ENCODE measurements at regions not wholly inside any gene's neighbourhood (a gene's known extent, or its start where the extent isn't known, plus 50 kb on each side); places are given as distances from the start of the nearest gene placed in this dataset.

DNA sequence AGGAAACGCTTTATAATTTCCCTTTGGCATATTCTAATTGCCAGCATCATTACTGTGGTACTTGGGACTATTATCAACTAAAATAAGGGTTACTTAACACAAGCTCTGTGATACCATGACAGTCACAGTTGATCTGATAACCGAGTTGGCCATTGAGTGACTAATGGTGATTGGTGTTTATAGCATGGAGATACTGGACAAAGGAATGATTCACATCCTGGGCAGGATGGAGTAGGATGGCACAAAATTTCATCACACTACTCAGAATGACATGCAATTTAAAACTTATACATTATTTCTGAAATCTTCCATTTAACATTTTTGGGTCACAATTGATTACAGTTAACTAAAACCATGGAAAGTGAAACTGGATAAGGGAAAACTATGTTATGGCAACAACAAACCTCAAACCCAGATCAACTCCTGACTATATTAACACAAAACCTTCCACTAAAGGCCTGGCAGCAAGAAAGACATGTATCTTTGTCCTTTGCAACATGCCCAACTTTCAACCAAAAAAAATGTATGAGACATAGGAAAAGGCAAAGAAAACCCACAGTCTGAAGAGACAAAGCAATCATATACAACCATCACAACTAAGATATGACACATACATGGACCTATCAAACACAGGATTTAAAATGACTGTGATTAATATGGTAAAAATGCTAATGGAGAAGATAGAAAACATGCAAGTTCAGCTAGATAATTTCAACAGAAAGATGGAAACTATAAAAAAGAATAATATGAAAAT is 208.5 kb upstream of the NRP1 start:
- H3K27ac ChIP-seq (replicated peaks): no peak overlapping the region
- no peak overlapping the region for H3K4me3 ChIP-seq (replicated peaks; ENCODE audit: insufficient read depth, low read length)
- DNase-seq (ENCODE audit: low read depth in 1 of 2, low spot score in 1 of 2): no peak
- TF ChIP-seq SPI1 (IDR thresholded peaks at IDR 0.05; ENCODE audit: borderline replicate concordance, low read depth) (no peak), POLR2AphosphoS5 (IDR thresholded peaks at IDR 0.05; ENCODE audit: low read depth) (no peak), GABPA (IDR thresholded peaks at IDR 0.05; ENCODE audit: low read depth) (no peak)
- TF ChIP-seq, protein P1, sequence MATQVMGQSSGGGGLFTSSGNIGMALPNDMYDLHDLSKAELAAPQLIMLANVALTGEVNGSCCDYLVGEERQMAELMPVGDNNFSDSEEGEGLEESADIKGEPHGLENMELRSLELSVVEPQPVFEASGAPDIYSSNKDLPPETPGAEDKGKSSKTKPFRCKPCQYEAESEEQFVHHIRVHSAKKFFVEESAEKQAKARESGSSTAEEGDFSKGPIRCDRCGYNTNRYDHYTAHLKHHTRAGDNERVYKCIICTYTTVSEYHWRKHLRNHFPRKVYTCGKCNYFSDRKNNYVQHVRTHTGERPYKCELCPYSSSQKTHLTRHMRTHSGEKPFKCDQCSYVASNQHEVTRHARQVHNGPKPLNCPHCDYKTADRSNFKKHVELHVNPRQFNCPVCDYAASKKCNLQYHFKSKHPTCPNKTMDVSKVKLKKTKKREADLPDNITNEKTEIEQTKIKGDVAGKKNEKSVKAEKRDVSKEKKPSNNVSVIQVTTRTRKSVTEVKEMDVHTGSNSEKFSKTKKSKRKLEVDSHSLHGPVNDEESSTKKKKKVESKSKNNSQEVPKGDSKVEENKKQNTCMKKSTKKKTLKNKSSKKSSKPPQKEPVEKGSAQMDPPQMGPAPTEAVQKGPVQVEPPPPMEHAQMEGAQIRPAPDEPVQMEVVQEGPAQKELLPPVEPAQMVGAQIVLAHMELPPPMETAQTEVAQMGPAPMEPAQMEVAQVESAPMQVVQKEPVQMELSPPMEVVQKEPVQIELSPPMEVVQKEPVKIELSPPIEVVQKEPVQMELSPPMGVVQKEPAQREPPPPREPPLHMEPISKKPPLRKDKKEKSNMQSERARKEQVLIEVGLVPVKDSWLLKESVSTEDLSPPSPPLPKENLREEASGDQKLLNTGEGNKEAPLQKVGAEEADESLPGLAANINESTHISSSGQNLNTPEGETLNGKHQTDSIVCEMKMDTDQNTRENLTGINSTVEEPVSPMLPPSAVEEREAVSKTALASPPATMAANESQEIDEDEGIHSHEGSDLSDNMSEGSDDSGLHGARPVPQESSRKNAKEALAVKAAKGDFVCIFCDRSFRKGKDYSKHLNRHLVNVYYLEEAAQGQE (IDR thresholded peaks at IDR 0.05; ENCODE audit: insufficient replicate concordance, low read depth): no peak
- TF ChIP-seq, protein P2, sequence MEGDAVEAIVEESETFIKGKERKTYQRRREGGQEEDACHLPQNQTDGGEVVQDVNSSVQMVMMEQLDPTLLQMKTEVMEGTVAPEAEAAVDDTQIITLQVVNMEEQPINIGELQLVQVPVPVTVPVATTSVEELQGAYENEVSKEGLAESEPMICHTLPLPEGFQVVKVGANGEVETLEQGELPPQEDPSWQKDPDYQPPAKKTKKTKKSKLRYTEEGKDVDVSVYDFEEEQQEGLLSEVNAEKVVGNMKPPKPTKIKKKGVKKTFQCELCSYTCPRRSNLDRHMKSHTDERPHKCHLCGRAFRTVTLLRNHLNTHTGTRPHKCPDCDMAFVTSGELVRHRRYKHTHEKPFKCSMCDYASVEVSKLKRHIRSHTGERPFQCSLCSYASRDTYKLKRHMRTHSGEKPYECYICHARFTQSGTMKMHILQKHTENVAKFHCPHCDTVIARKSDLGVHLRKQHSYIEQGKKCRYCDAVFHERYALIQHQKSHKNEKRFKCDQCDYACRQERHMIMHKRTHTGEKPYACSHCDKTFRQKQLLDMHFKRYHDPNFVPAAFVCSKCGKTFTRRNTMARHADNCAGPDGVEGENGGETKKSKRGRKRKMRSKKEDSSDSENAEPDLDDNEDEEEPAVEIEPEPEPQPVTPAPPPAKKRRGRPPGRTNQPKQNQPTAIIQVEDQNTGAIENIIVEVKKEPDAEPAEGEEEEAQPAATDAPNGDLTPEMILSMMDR (IDR thresholded peaks at IDR 0.05; ENCODE audit: insufficient read depth, low read length): no peak
- peaks cover 2% of the 10 kb centered on the region for H3K27me3 ChIP-seq (ENCODE audit: insufficient read depth, poor library complexity, severe bottlenecking)

DNA sequence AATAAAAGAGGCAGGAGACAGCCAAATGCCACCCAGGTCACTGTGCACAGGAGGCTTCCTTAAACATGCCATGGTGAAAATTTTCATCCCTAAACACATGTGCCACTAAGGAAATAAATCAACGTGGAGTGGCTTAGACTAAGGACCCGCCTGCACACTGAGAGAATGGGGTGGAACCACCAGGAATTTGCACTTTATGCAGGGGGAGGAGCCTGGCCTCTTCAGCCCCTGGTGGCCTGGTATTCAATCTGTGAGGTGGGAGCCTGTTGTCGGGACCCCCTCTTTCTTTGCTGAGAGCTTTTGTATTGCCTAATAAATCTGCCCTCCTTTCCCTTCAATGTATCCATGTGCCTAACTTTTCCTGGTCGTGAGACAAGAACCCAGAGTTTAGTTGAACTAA is 204.6 kb upstream of the NRP1 start:
- DNase-seq (ENCODE audit: low read depth in 1 of 2, low spot score in 1 of 2): no peak
- Histone ChIP-seq H3K27ac (replicated peaks) (no peak overlapping the region), H3K4me3 (replicated peaks; ENCODE audit: insufficient read depth, low read length) (no peak overlapping the region), H3K27me3 (ENCODE audit: insufficient read depth, poor library complexity, severe bottlenecking) (no peaks in the 10 kb centered on the region)
- TF ChIP-seq, protein P2 (IDR thresholded peaks at IDR 0.05; ENCODE audit: insufficient read depth, low read length): no peak
- TF ChIP-seq SPI1 (IDR thresholded peaks at IDR 0.05; ENCODE audit: borderline replicate concordance, low read depth) (no peak), POLR2AphosphoS5 (IDR thresholded peaks at IDR 0.05; ENCODE audit: low read depth) (no peak), GABPA (IDR thresholded peaks at IDR 0.05; ENCODE audit: low read depth) (no peak)
- TF ChIP-seq, protein P1 (IDR thresholded peaks at IDR 0.05; ENCODE audit: insufficient replicate concordance, low read depth): no peak

DNA sequence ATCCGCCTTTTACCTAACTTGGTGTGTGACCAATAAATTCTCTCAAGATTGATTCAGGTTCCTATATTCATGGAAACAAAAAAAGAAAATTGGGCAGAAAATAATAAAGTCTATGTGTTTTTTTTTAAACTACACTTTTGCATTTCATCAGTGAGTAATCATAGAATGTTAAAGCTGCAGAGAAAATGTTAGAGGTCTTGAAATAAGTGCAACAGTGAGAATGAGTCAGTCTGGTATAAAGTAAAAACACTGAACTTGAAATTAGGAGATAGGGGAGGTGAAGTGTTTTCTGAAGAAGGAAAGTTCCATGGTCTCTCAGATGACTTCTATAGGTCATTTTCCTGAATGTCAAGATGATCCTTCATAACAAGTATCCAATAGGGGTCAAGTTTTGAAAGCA is 202.6 kb upstream of the NRP1 start:
- no peak for DNase-seq (ENCODE audit: low read depth in 1 of 2, low spot score in 1 of 2)
- TF ChIP-seq, protein P2 (IDR thresholded peaks at IDR 0.05; ENCODE audit: insufficient read depth, low read length): no peak
- no peak for TF ChIP-seq POLR2AphosphoS5 (IDR thresholded peaks at IDR 0.05; ENCODE audit: low read depth)
- H3K27ac ChIP-seq (replicated peaks): no peak overlapping the region
- no peak overlapping the region for H3K4me3 ChIP-seq (replicated peaks; ENCODE audit: insufficient read depth, low read length)
- no peaks in the 10 kb centered on the region for H3K27me3 ChIP-seq (ENCODE audit: insufficient read depth, poor library complexity, severe bottlenecking)

DNA sequence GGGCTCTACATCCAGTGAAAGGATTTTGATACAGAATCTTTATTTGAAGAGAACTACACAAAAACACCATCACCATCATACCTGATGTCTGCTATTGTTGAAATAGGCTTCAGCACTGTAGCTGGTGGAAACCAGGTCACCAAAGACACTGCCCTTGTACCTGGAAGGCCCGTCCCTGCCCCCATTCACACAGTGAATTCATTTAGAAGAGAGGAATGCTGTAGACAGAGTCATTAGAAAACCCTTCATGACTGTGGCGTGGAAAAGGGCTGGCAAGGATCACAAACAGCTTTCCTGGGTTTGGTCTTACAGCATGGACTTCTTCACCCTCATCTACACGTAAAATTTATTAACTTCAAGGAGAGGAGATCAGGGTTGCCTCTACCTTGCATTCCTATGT is 202.0 kb upstream of the NRP1 start:
- TF ChIP-seq SPI1 (IDR thresholded peaks at IDR 0.05; ENCODE audit: borderline replicate concordance, low read depth) (no peak), POLR2AphosphoS5 (IDR thresholded peaks at IDR 0.05; ENCODE audit: low read depth) (no peak), GABPA (IDR thresholded peaks at IDR 0.05; ENCODE audit: low read depth) (no peak)
- TF ChIP-seq, protein P1 (IDR thresholded peaks at IDR 0.05; ENCODE audit: insufficient replicate concordance, low read depth): no peak
- TF ChIP-seq, protein P2 (IDR thresholded peaks at IDR 0.05; ENCODE audit: insufficient read depth, low read length): no peak
- no peak for DNase-seq (ENCODE audit: low read depth in 1 of 2, low spot score in 1 of 2)
- H3K4me3 ChIP-seq (replicated peaks; ENCODE audit: insufficient read depth, low read length): no peak overlapping the region

More for the DNA sequence above, 202.0 kb upstream of the NRP1 start:
- Histone ChIP-seq H3K27me3 (ENCODE audit: insufficient read depth, poor library complexity, severe bottlenecking) (no peaks in the 10 kb centered on the region), H3K27ac (replicated peaks) (no peak overlapping the region)

Data from HL-60 (cell line).